ENCODE measurements at regions not wholly inside any gene's neighbourhood (a gene's known extent, or its start where the extent isn't known, plus 50 kb on each side); places are given as distances from the start of the nearest gene placed in this dataset.

GRCh38 chr21:31479222-31479621 is 135.2 kb upstream of the TIAM1 start:
- Histone ChIP-seq H3K23me2 (ENCODE audit: low read depth, low read length) (no peaks in the 10 kb centered on the region; the same call in 1 of the 2 replicates), H3K9ac (replicated peaks in 1 of 4; ENCODE audit: extremely low read depth in 1 of 4, low read depth in 3 of 4, low read length in 3 of 4) (no peak overlapping the region), H3K4me1 (replicated peaks in 1 of 4; ENCODE audit: control insufficient read depth in 3 of 4, insufficient read depth in 4 of 4, low read length in 3 of 4) (peaks cover 0 to 4% (median 2%) of the 10 kb centered on the region in 4 experiments; a peak in 2 of 7 replicates), H3K14ac (ENCODE audit: insufficient read length) (no peak overlapping the region), H2BK20ac (ENCODE audit: low read length) (no peak overlapping the region), H3K4me3 (ENCODE audit: extremely low read depth in 1 of 4, insufficient read depth in 2 of 4, low read depth in 3 of 4, low read length in 4 of 4) (no peak overlapping the region), H2BK120ac (replicated peaks; ENCODE audit: low read depth, low read length) (no peak overlapping the region), H3K4ac (replicated peaks; ENCODE audit: insufficient read length, low read depth, low read length) (no peak overlapping the region), H2BK5ac (ENCODE audit: low read depth, low read length) (no peak overlapping the region), H2BK15ac (ENCODE audit: low read length) (no peak overlapping the region), H4K5ac (ENCODE audit: insufficient read length, low read depth, low read length) (no peak overlapping the region), H3K56ac (replicated peaks; ENCODE audit: insufficient read length, low read depth, low read length) (no peak overlapping the region), H2BK12ac (ENCODE audit: low read depth, low read length) (no peak overlapping the region), H3K18ac (ENCODE audit: extremely low read depth, low read length) (no peak overlapping the region), H3K79me1 (ENCODE audit: low read depth, low read length) (peaks cover 12% of the 10 kb centered on the region; the same call in 1 of the 2 replicates), H2AK5ac (ENCODE audit: low read depth, low read length) (no peak overlapping the region), H3K27me3 (replicated peaks in 1 of 4; ENCODE audit: control insufficient read depth in 3 of 4, extremely low read depth in 1 of 4, insufficient read depth in 3 of 4, low read length in 3 of 4) (no peaks in the 10 kb centered on the region), H3K36me3 (ENCODE audit: control insufficient read depth in 2 of 4, insufficient read depth in 4 of 4, low read length in 3 of 4) (no peaks in the 10 kb centered on the region), H3K23ac (ENCODE audit: insufficient read length) (no peak overlapping the region), H4K20me1 (replicated peaks in 1 of 2; ENCODE audit: control insufficient read depth in 1 of 2, insufficient read depth in 2 of 2, low read length in 2 of 2) (no peaks in the 10 kb centered on the region), H3K79me2 (ENCODE audit: control insufficient read depth in 1 of 2, insufficient read depth in 2 of 2, low read length in 2 of 2) (peaks cover 0 to 41% of the 10 kb centered on the region in 2 experiments; a peak in 2 of 4 replicates), H3K27ac (ENCODE audit: low read depth, low read length) (no peak overlapping the region), H4K91ac (replicated peaks; ENCODE audit: insufficient read length, low read length) (no peak overlapping the region), H2AFZ (ENCODE audit: low read length) (no peak overlapping the region), H3K9me3 (ENCODE audit: insufficient read depth in 2 of 2, low read depth in 1 of 2, low read length in 1 of 2) (peaks cover 3 to 9% of the 10 kb centered on the region in 2 experiments; a peak in 3 of 4 replicates), H3K4me2 (ENCODE audit: insufficient read depth in 1 of 2, low read depth in 2 of 2, low read length in 2 of 2) (no peak overlapping the region), H4K8ac (ENCODE audit: extremely low read depth, insufficient read depth, low read length) (no peak overlapping the region)
- ChIA-PET POLR2A (ENCODE audit: partially characterized antibody) (interaction anchor here (1.7 kb wide), 1 partner anchor 8 kb away, joined by 3 read pairs; no protein-coding TSS in a partner anchor), CTCF (ENCODE audit: partially characterized antibody) (interaction anchor here (0.8 to 2.9 kb wide), 5 partner anchors 17 to 123 kb away, joined by 3 to 12 read pairs (median 4); no protein-coding TSS in a partner anchor)
- WGBS, 2 experiments (ENCODE audit: extremely low coverage in 1 of 2, insufficient coverage in 1 of 2, insufficient read length in 1 of 2, insufficient replicate concordance in 2 of 2, low coverage in 1 of 2, low lambda C conversion rate in 2 of 2, missing lambda C conversion rate in 1 of 2), result 97% methylated on average over 8 of the region's 8 CpGs; no CpG with 5 or more reads in 1 of the 2 experiments
- DNase-seq (ENCODE audit: low read depth in 1 of 2, low spot score in 2 of 2) (no peak), FAIRE-seq (no peak)
- TF ChIP-seq BACH1 (IDR thresholded peaks at IDR 0.05; ENCODE audit: low read length) (no peak), RFX5 (IDR thresholded peaks at IDR 0.05; ENCODE audit: borderline replicate concordance, low read depth, low read length) (no peak), EGR1 (IDR thresholded peaks at IDR 0.05; ENCODE audit: borderline replicate concordance, low read depth, low read length) (no peak), POLR2A (IDR thresholded peaks at IDR 0.05; ENCODE audit: control extremely low read depth in 1 of 2, low read depth in 2 of 2, low read length in 2 of 2) (no peak)
- TF ChIP-seq, protein P1, sequence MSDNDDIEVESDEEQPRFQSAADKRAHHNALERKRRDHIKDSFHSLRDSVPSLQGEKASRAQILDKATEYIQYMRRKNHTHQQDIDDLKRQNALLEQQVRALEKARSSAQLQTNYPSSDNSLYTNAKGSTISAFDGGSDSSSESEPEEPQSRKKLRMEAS (IDR thresholded peaks at IDR 0.05), result no peak
